Stomach (tissue), 4 donors: ENCODE measurements at regions not wholly inside any gene's neighbourhood (a gene's known extent, or its start where the extent isn't known, plus 50 kb on each side); places are given as distances from the start of the nearest gene placed in this dataset.

ENCODE experiments used
- CTCF ChIP-seq, 7 experiments: fragments of 450-650 bp in 4 of 7; fragments of 200-600 bp in 3 of 7; sonication (generic) in 3 of 7; IDR thresholded peaks; one replicate each; pipeline ENCODE4 v1.5.1; 2016 to 2019; ENCODE audit warnings: antibody characterized with exemption in 7 of 7, control low read depth in 2 of 7, mild to moderate bottlenecking in 1 of 7
- EP300 ChIP-seq: sonication (generic); formaldehyde crosslinking; IDR thresholded peaks from one replicate; pipeline ENCODE4 v1.6.1; 2017; ENCODE audit warnings: antibody characterized with exemption
- POLR2A ChIP-seq, 4 donors: fragments of 450-650 bp; IDR thresholded peaks; one replicate each; pipeline ENCODE4 v1.6.1; 2016; ENCODE audit warnings: antibody characterized with exemption in 4 of 4, control low read depth in 2 of 4, mild to moderate bottlenecking in 1 of 4, moderate library complexity in 1 of 4
- POLR2AphosphoS5 ChIP-seq, 3 donors: sonication (generic); formaldehyde crosslinking; IDR thresholded peaks; one replicate each; pipeline ENCODE4 v1.6.1; 2016; ENCODE audit warnings: antibody characterized with exemption in 3 of 3

- TF ChIP-seq CTCF (IDR thresholded peaks at IDR 0.05) (no peak), EP300 (no peak), POLR2AphosphoS5 (IDR thresholded peaks at IDR 0.05) (no peak), POLR2A (IDR thresholded peaks at IDR 0.05) (no peak)
These were observed 101.8 kb upstream of the CADM1 start for GRCh38 chr11:115605871-115606497.
